ENCODE measurements at regions not wholly inside any gene's neighbourhood (a gene's known extent, or its start where the extent isn't known, plus 50 kb on each side); places are given as distances from the start of the nearest gene placed in this dataset.

GRCh38 chr2:18639756-18640453 lies 50.5 kb upstream of the NT5C1B start:
- no peak for DNase-seq

Measured in stimulated activated CD4-positive, alpha-beta T cell treated with anti-CD3 and anti-CD28 coated beads, Interleukin-1b, Interleukin-23, amount 100 ng/mL, for 48 hours (primary cell).